ENCODE measurements at regions not wholly inside any gene's neighbourhood (a gene's known extent, or its start where the extent isn't known, plus 50 kb on each side); places are given as distances from the start of the nearest gene placed in this dataset.

- intact Hi-C loops (cut with DNase I; ENCODE audit: low total_unique reads): loop anchor here (5.0 to 10.0 kb wide), 2 partner anchors 47 to 935 kb away; no protein-coding TSS in a partner anchor
- DNase-seq (ENCODE audit: low spot score in 2 of 2): peak; percentile 60 to 70
- TF ChIP-seq, protein P1, sequence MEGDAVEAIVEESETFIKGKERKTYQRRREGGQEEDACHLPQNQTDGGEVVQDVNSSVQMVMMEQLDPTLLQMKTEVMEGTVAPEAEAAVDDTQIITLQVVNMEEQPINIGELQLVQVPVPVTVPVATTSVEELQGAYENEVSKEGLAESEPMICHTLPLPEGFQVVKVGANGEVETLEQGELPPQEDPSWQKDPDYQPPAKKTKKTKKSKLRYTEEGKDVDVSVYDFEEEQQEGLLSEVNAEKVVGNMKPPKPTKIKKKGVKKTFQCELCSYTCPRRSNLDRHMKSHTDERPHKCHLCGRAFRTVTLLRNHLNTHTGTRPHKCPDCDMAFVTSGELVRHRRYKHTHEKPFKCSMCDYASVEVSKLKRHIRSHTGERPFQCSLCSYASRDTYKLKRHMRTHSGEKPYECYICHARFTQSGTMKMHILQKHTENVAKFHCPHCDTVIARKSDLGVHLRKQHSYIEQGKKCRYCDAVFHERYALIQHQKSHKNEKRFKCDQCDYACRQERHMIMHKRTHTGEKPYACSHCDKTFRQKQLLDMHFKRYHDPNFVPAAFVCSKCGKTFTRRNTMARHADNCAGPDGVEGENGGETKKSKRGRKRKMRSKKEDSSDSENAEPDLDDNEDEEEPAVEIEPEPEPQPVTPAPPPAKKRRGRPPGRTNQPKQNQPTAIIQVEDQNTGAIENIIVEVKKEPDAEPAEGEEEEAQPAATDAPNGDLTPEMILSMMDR (IDR thresholded peaks at IDR 0.05): no peak
- TF ChIP-seq POLR2AphosphoS5 (IDR thresholded peaks at IDR 0.05): peak in 1 of 3 donors; percentile 21
- Histone ChIP-seq H3K4me1 (no peaks in the 10 kb centered on the region), H3K4me3 (no peak overlapping the region), H3K9me3 (no peaks in the 10 kb centered on the region), H3K27me3 (no peaks in the 10 kb centered on the region), H3K27ac (peak overlapping the region in 1 of 2 donors; percentile 9), H3K36me3 (no peaks in the 10 kb centered on the region)
Observed at GRCh38 chr1:229070168-229070567, 200.7 kb upstream of the RAB4A start.

DNA sequence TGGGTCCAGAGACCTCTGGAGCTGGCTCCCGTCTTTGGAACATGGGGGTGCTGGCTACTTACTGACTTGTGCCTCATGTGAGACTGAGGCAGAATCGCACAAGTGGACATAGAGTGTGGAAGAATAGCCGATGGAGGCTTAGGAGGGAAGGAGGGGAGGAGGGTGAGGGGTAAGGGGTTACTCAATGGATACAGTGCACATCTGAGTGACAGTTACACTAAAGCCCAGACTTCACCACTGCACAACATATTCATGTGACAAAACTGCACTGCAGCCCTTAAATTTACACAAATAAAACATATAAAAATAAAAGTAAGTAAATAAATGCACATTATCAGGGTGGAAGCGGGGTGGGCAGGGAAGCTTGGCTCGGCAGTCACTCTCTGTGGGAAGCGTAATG is 197.7 kb upstream of the RAB4A start:
- TF ChIP-seq POLR2A (IDR thresholded peaks at IDR 0.05) (no peak), POLR2AphosphoS5 (IDR thresholded peaks at IDR 0.05) (no peak)
- TF ChIP-seq, protein P1 (IDR thresholded peaks at IDR 0.05): no peak
- no peak overlapping the region for H3K27ac ChIP-seq
- H3K27me3 ChIP-seq: no peaks in the 10 kb centered on the region
- H3K36me3 ChIP-seq: no peaks in the 10 kb centered on the region
- intact Hi-C loops (cut with DNase I; ENCODE audit: low total_unique reads): loop anchor here (5.0 to 10.0 kb wide), 2 partner anchors 44 to 932 kb away; no protein-coding TSS in a partner anchor
- H3K9me3 ChIP-seq: no peaks in the 10 kb centered on the region
- DNase-seq (ENCODE audit: low spot score in 2 of 2): no peak
- H3K4me3 ChIP-seq: no peak overlapping the region
- no peaks in the 10 kb centered on the region for H3K4me1 ChIP-seq

DNA sequence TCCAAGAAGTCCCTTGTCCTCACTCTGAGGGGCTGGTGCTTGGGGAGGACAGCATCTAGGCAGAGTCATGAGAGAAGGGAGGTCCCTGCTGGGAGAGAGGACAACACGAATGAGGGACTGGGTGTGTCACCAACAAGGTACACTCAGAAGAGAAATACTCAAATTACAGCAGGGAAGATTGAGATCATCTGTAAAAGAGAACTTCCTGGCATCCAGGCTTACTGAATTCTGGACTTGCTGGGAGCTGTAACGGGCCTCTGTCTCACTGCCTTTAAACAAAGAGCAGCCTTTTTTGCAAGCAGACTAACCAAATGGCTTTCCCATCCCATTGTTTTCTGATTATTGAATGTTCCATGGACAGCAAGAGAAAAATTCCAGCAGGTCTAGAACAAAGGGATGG is 195.7 kb upstream of the RAB4A start:
- Histone ChIP-seq H3K36me3 (no peaks in the 10 kb centered on the region), H3K9me3 (no peaks in the 10 kb centered on the region), H3K27ac (no peak overlapping the region), H3K27me3 (no peaks in the 10 kb centered on the region), H3K4me1 (no peaks in the 10 kb centered on the region), H3K4me3 (no peak overlapping the region)
- TF ChIP-seq, protein P1 (IDR thresholded peaks at IDR 0.05): no peak
- no peak for TF ChIP-seq POLR2A (IDR thresholded peaks at IDR 0.05)
- no peak for TF ChIP-seq POLR2AphosphoS5 (IDR thresholded peaks at IDR 0.05)
- no peak for DNase-seq (ENCODE audit: low spot score in 2 of 2)
- intact Hi-C loops (cut with DNase I; ENCODE audit: low total_unique reads): loop anchor here (10.0 kb wide), 1 partner anchor 930 kb away; no protein-coding TSS in a partner anchor

- Histone ChIP-seq H3K4me3 (no peak overlapping the region), H3K27ac (no peak overlapping the region), H3K9me3 (no peaks in the 10 kb centered on the region), H3K27me3 (no peaks in the 10 kb centered on the region), H3K36me3 (no peaks in the 10 kb centered on the region), H3K4me1 (no peaks in the 10 kb centered on the region)
- TF ChIP-seq POLR2A (IDR thresholded peaks at IDR 0.05) (no peak), POLR2AphosphoS5 (IDR thresholded peaks at IDR 0.05) (no peak)
- TF ChIP-seq, protein P1 (IDR thresholded peaks at IDR 0.05): no peak
- DNase-seq (ENCODE audit: low spot score in 2 of 2): no peak
- intact Hi-C loops (cut with DNase I; ENCODE audit: low total_unique reads): loop anchor here (10.0 kb wide), 1 partner anchor 929 kb away; no protein-coding TSS in a partner anchor
Observed at GRCh38 chr1:229075716-229076115, 195.2 kb upstream of the RAB4A start.

DNA sequence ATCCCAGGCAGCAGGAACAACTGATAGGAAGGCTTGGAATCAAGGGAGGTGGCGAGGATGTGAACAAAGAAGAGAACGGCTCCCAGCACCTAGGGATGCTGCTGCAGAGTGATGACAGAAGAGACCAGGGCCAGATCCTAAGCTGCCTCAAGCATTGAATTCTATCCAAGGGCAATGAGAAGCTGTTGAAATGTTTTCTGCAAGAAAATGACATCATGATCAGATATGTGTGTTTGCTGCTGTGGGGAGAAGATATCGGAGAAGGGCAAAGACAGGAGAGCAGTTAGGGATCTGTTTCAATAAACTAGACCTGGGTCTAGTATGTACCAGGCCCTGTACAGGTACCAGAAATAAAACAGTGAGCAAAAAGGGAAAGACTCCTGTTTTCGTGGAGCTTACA is 194.7 kb upstream of the RAB4A start:
- Histone ChIP-seq H3K4me3 (no peak overlapping the region), H3K4me1 (no peaks in the 10 kb centered on the region), H3K27ac (no peak overlapping the region), H3K27me3 (no peaks in the 10 kb centered on the region), H3K36me3 (no peaks in the 10 kb centered on the region), H3K9me3 (no peaks in the 10 kb centered on the region)
- no peak for DNase-seq (ENCODE audit: low spot score in 2 of 2)
- intact Hi-C loops (cut with DNase I; ENCODE audit: low total_unique reads): loop anchor here (10.0 kb wide), 1 partner anchor 929 kb away; no protein-coding TSS in a partner anchor
- no peak for TF ChIP-seq POLR2A (IDR thresholded peaks at IDR 0.05)
- TF ChIP-seq, protein P1 (IDR thresholded peaks at IDR 0.05): no peak
- TF ChIP-seq POLR2AphosphoS5 (IDR thresholded peaks at IDR 0.05): no peak

Measured in breast epithelium (tissue), 4 donors.